NCI-H2196 (cell line): ENCODE measurements at regions not wholly inside any gene's neighbourhood (a gene's known extent, or its start where the extent isn't known, plus 50 kb on each side); places are given as distances from the start of the nearest gene placed in this dataset.

Source experiments
- DNase-seq: peaks from one replicate; lab custom pipeline; 2025; ENCODE audit not compliant: unreplicated experiment; lab: John Stamatoyannopoulos, UW

DNA sequence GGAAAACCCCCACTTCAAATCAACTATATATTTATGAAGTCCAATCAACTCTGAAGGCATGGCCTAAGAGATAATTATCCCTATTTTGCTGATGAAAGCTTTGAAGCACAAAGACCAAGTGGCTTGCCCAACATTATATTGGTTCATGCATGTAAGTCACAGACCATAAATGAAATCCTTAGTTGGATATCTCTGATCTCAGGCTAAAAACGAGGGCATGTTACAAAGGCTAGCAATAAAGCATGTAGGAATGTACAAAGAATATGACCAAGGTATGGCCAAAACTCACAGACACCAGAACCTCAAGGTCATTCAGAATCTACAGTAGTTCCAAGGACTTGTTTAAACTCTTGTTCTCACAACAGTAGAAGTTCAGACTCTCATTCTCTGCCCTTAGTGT lies 100.2 kb upstream of the SESN3 start:
- DNase-seq = no peak

DNA sequence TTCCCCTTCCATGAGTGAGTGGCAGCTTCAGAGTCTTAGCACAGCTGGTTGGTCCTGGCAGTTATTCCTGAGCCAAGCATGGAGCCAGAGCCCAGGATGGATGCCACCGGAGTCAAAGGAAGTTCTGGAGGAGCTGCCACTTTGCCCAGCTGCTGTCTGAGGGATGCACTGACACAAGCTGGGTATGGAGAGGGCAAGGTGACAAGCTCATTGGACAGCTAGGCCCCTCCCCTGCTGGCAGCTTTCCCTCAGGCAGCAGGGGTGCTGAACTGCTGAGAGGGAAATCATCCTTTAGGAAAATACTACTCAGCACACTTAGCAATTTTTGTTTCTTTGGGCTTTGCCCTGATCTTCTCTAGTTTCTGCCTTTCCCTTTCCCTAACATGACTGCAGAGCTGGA lies 99.3 kb upstream of the SESN3 start:
- no peak for DNase-seq

DNA sequence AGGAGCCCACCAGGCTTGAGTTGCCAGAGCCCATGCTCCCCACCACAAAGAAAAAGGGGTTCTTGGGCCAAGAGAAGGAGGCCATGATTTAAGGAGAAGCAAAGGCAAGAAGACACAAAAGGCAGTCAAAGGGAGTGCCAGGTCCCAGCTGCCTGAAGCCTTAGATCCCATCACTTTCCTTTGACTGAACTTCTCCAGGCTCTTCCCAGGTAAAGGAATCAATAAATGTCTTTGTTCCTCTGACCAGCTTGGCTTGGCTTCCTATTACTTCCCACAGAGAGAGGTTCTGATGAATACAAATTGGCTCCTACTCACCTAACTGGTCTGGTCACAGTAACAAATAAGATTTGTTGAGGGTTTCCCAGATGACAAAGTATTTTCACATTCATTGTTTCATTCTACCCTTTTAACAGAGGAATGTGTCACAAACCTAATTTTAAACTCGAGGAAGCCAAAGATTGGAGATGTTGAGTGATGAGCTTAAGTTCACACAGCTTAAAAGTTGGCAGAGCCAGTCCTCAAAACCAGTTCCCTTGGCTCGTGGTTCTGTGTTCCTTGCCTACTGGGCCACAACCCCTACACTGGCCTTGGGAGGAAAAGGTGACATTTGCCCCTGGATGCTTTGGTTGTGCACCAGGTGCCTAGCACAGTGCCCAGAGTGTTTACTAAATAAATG lies 96.4 kb upstream of the SESN3 start:
- no peak for DNase-seq

DNA sequence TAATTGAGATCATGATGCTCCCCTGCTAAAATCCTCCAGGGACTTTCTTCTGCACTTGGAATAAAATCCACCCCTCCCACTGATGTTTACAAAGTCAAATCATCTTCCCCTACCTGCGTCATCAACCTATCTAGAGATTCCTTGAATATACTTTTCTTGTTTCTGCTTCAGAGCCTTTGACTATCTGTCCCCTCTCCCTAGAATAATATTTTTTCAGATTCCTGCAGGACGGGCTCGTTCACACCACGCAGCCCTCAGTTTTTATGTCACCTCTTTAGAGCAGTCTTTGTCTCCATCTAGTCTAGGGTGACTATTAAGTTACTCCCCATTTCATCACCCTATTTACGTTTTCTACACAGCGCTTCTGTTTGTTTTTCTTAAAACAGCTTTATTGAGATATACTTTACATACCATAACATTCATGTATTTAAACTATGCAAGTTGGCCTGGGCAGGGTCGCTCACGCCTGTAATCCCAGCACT lies 94.8 kb upstream of the SESN3 start:
- no peak for DNase-seq

DNA sequence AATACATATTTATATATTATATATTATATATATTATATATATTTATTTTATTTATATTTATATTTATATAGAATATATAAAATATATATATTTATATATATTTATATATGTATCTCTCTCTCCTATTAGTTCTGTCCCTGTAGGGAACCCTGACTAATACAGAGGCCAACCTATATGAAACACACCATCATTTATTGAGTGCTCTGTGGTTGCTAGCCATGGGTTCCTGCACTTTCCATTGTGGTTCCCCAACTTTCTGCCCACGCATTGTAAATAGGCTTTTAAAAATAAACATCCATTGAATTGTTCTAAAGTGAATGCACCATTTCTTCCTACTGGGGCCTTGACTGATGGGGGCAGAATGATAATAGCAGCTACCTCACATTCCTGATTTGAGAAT lies 93.8 kb upstream of the SESN3 start:
- DNase-seq = no peak

DNA sequence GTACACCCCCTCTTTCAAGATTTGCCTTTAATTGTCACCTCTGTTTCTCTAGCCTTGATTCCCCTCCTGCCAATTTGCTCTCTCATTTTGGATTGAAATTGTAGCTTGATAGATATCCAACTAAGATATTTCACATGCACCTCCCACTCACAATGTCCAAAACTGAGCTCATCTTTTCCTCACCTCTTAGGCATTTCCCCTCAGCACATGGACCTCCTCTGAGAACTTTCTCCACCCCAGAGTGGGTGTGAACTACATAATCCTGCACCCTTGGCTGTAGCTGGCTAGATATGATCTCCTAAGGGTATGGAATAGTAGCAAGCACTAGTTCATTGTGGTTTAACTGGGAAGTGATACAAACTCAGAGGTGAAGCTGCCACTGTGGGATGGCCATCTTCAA lies 91.5 kb upstream of the SESN3 start:
- DNase-seq = no peak

DNA sequence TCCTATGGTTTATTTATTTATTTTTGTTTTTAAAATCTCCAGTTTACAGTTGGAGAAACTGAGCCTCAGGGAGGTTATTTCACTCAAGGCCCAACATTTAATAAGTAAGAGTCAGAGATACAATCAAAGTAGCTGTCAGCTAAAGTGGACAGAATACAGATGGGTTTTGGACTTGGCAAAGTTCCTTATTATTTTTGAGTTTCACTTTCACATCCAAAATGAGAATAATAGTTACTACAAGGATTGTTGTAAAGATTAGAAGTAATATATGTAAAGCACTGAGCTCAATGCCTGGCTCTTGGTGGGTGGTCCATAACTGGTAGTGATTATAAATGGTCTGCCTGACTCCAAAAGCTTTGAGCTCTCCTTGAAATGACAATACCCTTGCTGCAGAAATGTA lies 87.5 kb upstream of the SESN3 start:
- no peak for DNase-seq

DNA sequence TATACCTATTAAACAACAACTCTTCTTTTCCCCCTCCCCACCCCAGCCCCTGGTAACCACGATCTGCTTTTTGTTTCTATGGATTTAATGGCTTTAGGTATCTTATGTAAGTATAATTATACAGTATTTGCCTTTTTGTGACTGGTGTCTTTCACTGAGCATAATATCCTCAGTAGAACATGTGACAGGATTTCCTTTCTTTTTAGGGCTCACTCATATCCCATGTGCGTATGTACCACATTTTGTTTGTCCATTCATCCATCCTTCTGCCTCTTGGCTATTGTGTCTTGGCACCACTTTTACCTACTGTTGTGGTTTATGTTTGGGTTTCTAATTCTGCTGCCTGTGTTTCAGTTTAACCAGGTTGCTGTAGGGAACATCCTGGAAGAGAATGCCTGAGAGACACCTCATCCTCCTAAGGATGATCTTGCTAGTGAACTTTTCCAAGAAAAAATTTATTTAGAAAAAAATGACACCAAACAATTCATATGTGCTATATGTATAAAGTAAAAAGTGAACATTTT lies 77.6 kb upstream of the SESN3 start:
- no peak for DNase-seq

DNA sequence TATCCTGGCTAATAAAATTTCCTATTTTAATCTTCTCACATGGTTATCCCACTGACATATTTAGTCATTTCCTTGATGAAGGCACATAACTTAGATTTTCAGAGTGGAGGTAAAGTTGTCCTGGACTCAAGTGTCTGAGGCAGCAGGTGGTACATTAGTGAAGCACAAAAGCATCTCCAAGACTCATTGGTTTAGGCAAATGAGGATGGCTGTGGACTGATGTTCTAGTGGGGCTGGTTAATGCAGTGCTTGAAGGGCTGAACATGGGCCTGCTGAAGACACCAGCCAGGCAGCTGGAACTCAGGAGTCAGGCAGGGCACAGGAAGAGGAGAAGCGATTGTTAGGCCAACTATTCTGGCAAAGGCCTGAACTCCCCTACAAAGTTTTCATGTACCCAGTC lies 76.3 kb upstream of the SESN3 start:
- no peak for DNase-seq

DNA sequence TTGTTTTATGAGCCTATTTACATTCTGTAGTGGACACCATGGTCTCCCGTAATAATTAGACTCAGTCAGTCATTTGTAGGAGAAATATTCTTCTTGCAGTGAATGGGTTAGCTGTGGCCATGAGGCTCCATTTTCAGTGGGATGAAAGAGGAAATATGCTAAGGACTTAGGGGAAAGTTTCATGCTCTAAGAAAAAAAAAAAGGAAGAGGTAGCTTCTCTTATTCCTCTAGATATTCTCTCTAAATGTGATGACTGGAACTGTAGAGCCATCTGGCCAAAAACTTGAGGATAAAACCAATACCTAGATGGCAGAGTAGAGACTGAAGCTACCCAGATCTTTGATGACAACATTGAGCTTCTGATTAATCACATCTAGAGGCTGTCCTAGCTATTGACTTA lies 75.8 kb upstream of the SESN3 start:
- DNase-seq = no peak

DNA sequence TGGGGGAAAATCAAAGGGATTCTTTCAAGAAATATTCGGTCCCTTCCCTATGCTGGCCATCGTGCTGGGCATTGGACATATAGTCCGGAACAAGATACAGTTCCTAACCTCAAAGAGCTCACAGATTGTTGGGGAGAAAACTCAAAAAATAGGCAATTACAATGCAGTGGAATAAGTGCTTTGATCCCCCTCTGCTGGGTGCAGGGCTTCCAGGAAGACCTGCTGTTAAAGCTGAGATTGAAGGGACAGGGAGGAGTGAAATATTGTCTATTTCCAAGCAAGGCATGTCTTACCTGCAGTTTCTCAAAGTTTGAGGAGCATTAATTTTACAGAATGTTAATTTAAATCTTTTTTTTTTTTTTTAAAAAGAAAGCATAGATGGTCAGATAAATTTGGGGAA lies 75.1 kb upstream of the SESN3 start:
- no peak for DNase-seq

DNA sequence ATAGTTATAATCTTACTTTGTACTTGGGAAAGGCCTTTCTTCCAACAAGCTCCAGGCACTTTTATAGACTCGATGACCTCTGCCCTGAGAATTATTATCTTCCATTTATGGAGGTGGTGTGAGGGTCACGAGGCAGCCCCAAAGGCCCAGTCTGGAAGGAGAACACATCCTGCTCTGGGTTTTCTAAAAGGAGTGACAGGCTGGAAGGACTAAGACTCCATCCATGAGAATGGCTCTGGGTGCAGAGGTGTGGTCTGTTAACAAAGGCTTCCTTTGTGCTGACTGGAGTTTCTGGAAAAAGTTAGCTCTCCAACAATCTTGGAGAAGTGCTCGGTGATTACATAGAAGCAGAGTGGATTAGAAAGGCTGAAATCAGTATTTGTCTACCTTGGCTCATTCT lies 74.7 kb upstream of the SESN3 start:
- no peak for DNase-seq

DNA sequence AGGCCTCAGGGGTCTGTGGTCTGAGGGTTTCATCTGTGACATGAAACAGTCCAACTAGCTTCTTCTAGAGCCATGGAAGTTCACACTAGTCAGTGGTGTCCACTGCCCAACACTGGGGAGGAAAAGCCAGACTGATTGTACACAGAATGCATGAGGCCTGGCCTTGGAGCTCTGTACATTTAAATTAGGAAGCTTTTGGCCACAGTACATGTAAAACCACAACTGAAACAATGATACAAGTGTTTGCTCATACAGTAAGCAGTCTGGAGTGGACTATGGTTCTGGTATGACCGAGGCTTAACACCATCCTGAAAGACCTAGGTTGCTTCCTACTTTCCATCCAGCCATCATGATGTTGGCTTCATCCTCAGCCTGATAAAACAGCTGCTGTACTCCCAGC lies 73.8 kb upstream of the SESN3 start:
- DNase-seq = no peak

DNA sequence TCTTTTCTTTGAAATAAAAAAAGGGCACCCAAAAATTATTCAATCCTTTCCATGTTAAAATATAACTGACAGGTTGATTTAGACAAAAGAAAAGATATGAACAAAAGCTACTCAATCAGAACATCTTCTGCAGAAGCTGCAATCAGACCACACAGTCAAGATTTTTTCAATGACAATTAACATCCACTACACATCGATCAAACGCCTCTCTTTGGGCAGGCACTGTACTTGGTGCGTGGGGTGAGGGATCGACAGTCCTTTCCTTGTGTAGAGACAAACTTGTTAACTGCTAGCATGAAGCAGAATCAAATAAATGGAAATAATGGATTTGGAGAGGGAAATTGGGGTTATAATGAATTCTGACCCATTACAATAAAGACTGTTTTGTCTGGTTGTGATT lies 71.2 kb upstream of the SESN3 start:
- DNase-seq = no peak

DNA sequence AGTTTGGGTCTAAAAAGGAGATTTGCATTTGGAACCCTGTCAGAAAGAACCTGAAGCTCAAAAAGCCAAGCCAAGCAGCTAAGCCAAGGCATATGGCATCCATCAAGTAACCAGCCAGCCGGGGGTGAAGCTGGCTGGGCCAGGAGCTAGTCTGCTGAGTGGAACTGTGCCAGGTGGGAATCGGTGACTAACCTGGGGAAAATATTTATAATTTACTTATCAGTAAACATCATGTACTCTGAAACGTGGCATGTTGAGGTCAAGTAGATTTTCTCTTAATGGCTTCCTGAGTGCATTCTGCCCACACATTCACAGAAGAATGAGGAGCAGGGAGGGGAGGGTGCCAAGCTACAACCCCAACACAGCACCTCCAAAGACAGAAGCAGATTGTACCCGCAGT lies 70.5 kb upstream of the SESN3 start:
- DNase-seq = no peak

DNA sequence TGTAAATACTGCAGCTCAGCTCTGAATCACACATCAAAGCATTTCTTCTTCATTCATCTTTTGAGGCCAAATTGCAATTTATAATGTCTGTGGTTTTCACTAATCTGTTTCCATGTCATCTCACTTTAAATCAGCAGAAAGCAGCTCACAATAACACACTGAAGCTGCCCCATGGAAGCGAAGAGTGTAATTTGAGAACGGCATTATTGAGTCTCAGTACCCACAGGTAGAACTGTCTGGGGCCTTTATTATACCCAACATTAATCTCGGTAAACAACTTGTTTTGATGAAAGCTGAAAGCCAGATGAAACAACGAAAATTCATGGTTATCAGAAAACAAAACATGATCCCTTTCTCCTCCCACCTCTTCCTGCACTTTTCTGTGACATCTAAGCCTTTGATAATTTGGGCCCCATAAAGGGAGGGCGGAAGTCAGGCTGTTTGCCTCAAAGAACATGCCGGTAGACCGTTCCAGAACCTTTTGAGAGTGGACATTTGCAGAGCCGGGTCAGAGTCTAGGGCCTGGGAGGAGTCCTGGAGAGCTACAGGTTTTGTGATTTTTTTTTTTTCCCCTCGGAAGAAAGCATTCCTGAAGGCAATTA lies 68.2 kb upstream of the SESN3 start:
- DNase-seq = no peak

DNA sequence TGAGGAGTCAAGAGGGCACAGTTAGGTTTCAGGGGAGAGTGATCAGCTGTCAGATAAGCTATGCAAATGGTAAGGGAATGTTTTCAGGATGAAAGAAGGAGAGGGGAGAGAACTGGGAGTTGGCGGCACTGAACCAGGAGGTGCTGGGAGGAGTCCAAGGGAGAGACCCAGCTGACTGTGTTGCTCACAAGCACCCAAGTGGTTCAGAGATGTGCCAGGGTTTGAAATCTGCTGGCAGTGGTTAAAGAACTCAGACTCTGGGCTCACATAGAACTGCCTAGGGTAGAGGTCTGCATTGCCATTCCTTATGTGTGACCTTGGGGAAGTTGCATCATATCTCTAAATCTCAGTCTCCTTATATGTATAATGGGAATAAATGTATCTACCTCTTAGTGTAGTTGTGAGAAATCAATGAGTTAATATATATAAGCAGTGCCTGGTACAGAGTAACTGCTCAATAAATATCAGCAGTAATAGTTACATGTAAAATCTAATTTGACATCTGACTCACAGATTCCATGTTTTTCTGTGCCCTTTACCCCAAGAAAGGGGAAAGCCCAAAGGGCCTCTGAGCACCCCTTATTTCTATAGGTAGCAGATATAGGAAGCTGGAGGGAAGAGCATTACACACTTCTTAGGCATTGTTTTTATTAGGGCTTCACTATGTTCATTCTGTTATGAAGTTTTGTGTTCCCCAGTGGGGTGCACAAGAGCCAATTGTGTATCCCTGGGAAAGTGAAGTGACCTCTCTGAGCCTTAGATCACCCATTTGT lies 66.9 kb upstream of the SESN3 start:
- no peak for DNase-seq

DNA sequence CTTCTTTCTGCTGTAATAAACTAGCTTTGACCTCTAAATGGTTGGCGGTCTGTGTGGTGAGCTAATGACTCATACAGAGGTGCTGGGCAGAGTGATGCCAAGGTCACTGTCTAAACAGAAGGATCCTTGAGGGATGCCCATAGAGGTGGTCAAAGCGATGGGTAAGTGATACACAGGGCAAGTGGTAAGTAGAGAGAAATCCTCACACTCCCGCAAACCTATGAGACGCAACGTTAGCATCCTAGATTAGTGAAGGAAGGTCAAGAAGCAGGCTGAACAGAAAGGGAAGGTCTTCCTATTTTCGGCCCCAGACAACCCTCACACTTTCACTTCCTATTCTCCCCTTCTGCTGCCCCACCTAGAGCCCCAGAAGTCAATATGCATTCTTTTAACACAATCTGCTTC lies 65.6 kb upstream of the SESN3 start:
- DNase-seq = no peak

DNA sequence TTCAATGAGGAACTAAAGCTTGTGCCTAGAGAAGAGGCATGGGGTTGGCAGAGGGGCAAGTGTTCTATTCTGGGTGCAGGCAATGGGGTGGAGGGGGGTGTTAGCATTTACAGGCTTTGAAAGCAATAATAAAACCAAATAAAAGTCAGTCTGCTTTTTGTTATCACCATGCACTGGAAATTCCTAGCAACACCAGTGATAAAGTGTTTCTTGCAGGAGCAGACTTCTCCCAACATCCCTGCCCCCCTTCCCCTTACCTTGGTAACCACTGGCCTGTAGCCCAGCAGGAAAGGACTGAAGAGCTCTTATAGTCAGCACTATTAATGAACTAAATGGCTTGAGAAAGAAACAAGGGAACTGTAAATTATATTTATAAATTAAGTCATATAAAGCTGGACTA lies 65.2 kb upstream of the SESN3 start:
- DNase-seq = no peak

DNA sequence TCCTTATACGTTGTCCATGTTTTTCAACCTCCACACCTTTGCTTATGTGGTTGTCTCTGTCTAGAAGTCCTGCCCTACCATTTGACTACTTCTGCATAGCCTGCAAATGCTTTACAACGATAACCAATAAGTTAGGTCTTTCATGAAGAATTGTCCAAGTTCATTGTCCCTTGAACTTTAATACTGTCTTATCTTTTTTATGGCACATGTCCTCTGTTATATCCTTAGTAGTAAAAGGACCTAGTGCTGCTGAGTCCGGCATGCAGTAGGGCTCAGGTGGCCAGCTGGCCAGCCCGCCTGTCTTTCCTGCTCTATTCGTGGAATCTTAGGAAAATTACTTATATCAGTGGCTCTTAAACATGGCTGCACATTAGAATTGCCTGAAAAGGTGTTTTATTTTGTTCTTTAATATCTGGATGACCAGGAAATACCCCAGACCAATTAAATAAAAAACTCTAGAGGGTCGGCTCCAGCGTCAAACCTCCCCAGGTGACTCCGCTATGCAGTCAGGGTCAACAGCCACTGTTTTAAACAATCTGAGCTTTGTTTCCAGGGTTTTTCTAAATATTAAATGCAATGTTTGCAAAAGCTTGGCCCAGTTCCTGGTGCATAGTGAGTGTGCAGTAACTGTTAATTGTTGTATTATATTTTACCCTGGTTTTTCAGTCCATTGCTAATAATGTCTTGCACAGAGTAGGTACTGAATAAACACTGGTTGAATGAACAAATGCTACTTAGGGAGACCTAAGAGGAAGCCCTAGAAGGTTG lies 64.6 kb upstream of the SESN3 start:
- DNase-seq = no peak

DNA sequence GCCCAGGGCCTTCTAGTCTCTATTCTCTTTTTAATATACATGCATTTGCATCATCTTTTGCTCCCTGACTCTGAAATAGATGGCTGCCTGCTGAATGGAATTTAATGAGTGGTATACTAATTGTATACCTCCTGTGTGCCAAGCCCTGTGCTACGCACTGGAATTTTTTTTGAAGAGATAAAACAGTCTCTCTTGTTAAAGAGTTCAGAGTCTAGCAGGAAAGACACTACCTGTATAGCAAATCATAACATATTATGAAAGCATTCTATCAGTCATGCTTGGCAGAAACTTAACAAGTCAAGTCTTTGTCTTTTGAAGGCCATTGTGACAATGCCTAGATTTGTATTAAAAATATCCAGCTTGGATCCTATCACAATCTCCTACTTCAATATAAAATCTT lies 63.7 kb upstream of the SESN3 start:
- DNase-seq = no peak
